IMR-90 (cell line): ENCODE measurements at regions not wholly inside any gene's neighbourhood (a gene's known extent, or its start where the extent isn't known, plus 50 kb on each side); places are given as distances from the start of the nearest gene placed in this dataset.

Source experiments
- ATAC-seq: fragments of 200-7000 bp; cut with Tn5 transposase; 2 replicates; pipeline ENCODE4 v1.9.1; 2020; ENCODE audit warnings: low read depth, mild to moderate bottlenecking, moderate library complexity
- BruUV-seq: library from RNA; stranded (reverse); fragments of 400-500 nt; replicated peaks from 2 replicates; lab custom pipeline; 2021; lab: Mats Ljungman, UMichigan
- CTCF ChIA-PET: fragments of 300-600 bp; formaldehyde crosslinking; extraction: SDS; loops from one replicate; lab custom pipeline; 2021; ENCODE audit warnings: antibody characterized with exemption; lab: Yijun Ruan, JAX
- POLR2A ChIA-PET: fragments of 300-600 bp; sonication (Branson Sonifier 250); formaldehyde crosslinking; loops from one replicate; lab custom pipeline; 2022; ENCODE audit warnings: antibody characterized with exemption; ENCODE audit not compliant: unreplicated experiment; lab: Charles Lee
- DNase-seq: peaks from one replicate; pipeline ENCODE4 v3.0.0; 2013
- H2AFZ ChIP-seq: replicated peaks from 2 replicates; pipeline ENCODE3; 2013; ENCODE audit warnings: low read length, mild to moderate bottlenecking; ENCODE audit not compliant: poor library complexity
- H2AK5ac ChIP-seq: 2 replicates; pipeline ENCODE4 v1.6.1; 2013; ENCODE audit warnings: low read depth, low read length, inconsistent platforms
- H2AK9ac ChIP-seq: replicated peaks from 2 replicates; pipeline ENCODE3; 2013; ENCODE audit warnings: mild to moderate bottlenecking, low read depth, low read length, moderate library complexity; ENCODE audit not compliant: poor library complexity
- H2BK120ac ChIP-seq: 2 replicates; pipeline ENCODE4 v1.6.1; 2013; ENCODE audit warnings: low read depth, low read length, inconsistent platforms
- H2BK15ac ChIP-seq: 3 replicates; pipeline ENCODE4 v1.6.1; 2013; ENCODE audit warnings: low read depth, low read length, inconsistent platforms
- H2BK20ac ChIP-seq: 2 replicates; pipeline ENCODE4 v1.6.1; 2013; ENCODE audit warnings: low read depth, mild to moderate bottlenecking, inconsistent platforms, low read length, moderate library complexity
- H2BK5ac ChIP-seq: 2 replicates; pipeline ENCODE4 v1.6.1; 2013; ENCODE audit warnings: mild to moderate bottlenecking, low read depth, low read length, inconsistent platforms; ENCODE audit not compliant: poor library complexity, severe bottlenecking
- H3K14ac ChIP-seq: replicated peaks from 2 replicates; pipeline ENCODE4 v1.6.1; 2013; ENCODE audit warnings: low read depth, low read length, inconsistent platforms
- H3K18ac ChIP-seq: 2 replicates; pipeline ENCODE4 v1.6.1; 2013; ENCODE audit warnings: low read depth, low read length, control low read depth
- H3K23ac ChIP-seq: 2 replicates; pipeline ENCODE4 v1.6.1; 2013; ENCODE audit warnings: low read depth, low read length, inconsistent platforms
- H3K27ac ChIP-seq: 2 replicates; pipeline ENCODE4 v1.5.1; 2013; ENCODE audit warnings: mild to moderate bottlenecking, control low read depth, low read length; ENCODE audit not compliant: insufficient read depth
- H3K27me3 ChIP-seq: 2 replicates; pipeline ENCODE4 v1.6.1; 2013; ENCODE audit warnings: low read length; ENCODE audit not compliant: control insufficient read depth, insufficient read depth
- H3K36me3 ChIP-seq: 2 replicates; pipeline ENCODE4 v1.6.1; 2013; ENCODE audit warnings: low read length, mixed read lengths; ENCODE audit not compliant: control insufficient read depth, insufficient read depth
- H3K4ac ChIP-seq: 2 replicates; pipeline ENCODE4 v1.6.1; 2013; ENCODE audit warnings: low read depth, low read length, inconsistent platforms
- H3K4me1 ChIP-seq: 2 replicates; pipeline ENCODE4 v1.6.1; 2013; ENCODE audit warnings: low read length, mixed read lengths; ENCODE audit not compliant: control insufficient read depth, insufficient read depth
- H3K4me2 ChIP-seq: 2 replicates; pipeline ENCODE4 v1.6.1; 2013; ENCODE audit warnings: low read depth, mild to moderate bottlenecking, control low read depth, low read length, moderate library complexity
- H3K4me3 ChIP-seq: 2 replicates; pipeline ENCODE4 v1.5.1; 2013; ENCODE audit warnings: low read depth, mild to moderate bottlenecking, control low read depth, low read length, moderate library complexity; ENCODE audit not compliant: insufficient read depth
- H3K56ac ChIP-seq: 2 replicates; pipeline ENCODE4 v1.6.1; 2013; ENCODE audit warnings: low read length, inconsistent platforms; ENCODE audit not compliant: insufficient read depth; ENCODE audit errors: extremely low read depth
- H3K79me1 ChIP-seq, 2 experiments: 2 replicates each; pipeline ENCODE4 v1.6.1; 2013; ENCODE audit warnings: low read length in 2 of 2, inconsistent platforms in 1 of 2, low read depth in 1 of 2
- H3K9ac ChIP-seq: 2 replicates; pipeline ENCODE4 v1.6.1; 2013; ENCODE audit warnings: low read depth, low read length, control low read depth
- H3K9me1 ChIP-seq: 2 replicates; pipeline ENCODE4 v1.6.1; 2013; ENCODE audit warnings: low read length, inconsistent platforms; ENCODE audit not compliant: insufficient read depth
- H3K9me3 ChIP-seq: 2 replicates; pipeline ENCODE4 v1.6.1; 2013; ENCODE audit warnings: low read length; ENCODE audit not compliant: control insufficient read depth, insufficient read depth
- H4K20me1 ChIP-seq: 2 replicates; pipeline ENCODE4 v1.6.1; 2013; ENCODE audit warnings: low read length, inconsistent platforms; ENCODE audit not compliant: insufficient read depth
- H4K5ac ChIP-seq: 2 replicates; pipeline ENCODE4 v1.6.1; 2013; ENCODE audit warnings: mild to moderate bottlenecking, low read depth, low read length, control low read depth
- H4K8ac ChIP-seq, 2 experiments: 2 replicates each; pipeline ENCODE4 v1.6.1; 2013; ENCODE audit warnings: low read depth in 2 of 2, low read length in 2 of 2, control low read depth in 1 of 2, inconsistent platforms in 1 of 2
- H4K91ac ChIP-seq: 2 replicates; pipeline ENCODE4 v1.6.1; 2013; ENCODE audit warnings: low read depth, low read length, inconsistent platforms; ENCODE audit not compliant: insufficient read depth
- BHLHE40 ChIP-seq: fragments of 150-350 bp; IDR thresholded peaks from 2 replicates; pipeline ENCODE4 v1.6.1; 2016; ENCODE audit warnings: mild to moderate bottlenecking, low read depth, low read length
- CEBPB ChIP-seq: IDR thresholded peaks from 2 replicates; pipeline ENCODE4 v1.6.1; 2012; ENCODE audit warnings: low read depth, low read length, improper control_type of control experiment
- CHD1 ChIP-seq: IDR thresholded peaks from 2 replicates; pipeline ENCODE4 v1.6.1; 2012; ENCODE audit warnings: low read depth, low read length, improper control_type of control experiment
- FOS ChIP-seq: fragments of 150-350 bp; IDR thresholded peaks from 2 replicates; pipeline ENCODE4 v1.6.1; 2016; ENCODE audit warnings: low read depth, low read length
- MXI1 ChIP-seq: IDR thresholded peaks from 2 replicates; pipeline ENCODE4 v1.6.1; 2012; ENCODE audit warnings: low read depth, mild to moderate bottlenecking, low read length, moderate library complexity, borderline replicate concordance
- NFE2L2 ChIP-seq: fragments of 150-350 bp; IDR thresholded peaks from 2 replicates; pipeline ENCODE4 v1.6.1; 2016; ENCODE audit warnings: low read depth, mild to moderate bottlenecking, low read length
- RAD21 ChIP-seq: IDR thresholded peaks from 2 replicates; pipeline ENCODE4 v1.6.1; 2012; ENCODE audit warnings: low read length, improper control_type of control experiment
- RCOR1 ChIP-seq: IDR thresholded peaks from 2 replicates; pipeline ENCODE4 v1.6.1; 2012; ENCODE audit warnings: mild to moderate bottlenecking, low read length, improper control_type of control experiment; ENCODE audit not compliant: insufficient replicate concordance
- SMC3 ChIP-seq: fragments of 150-350 bp; IDR thresholded peaks from 2 replicates; pipeline ENCODE4 v1.6.1; 2016; ENCODE audit warnings: low read depth, mild to moderate bottlenecking, antibody characterized with exemption, low read length, moderate library complexity
- WGBS, 2 experiments: methylation state at CpG; one replicate each; pipeline versions ENCODE4 v1.1.5 to v1.1.7; 2013; ENCODE audit warnings: missing lambda C conversion rate in 2 of 2; ENCODE audit not compliant: insufficient read length in 1 of 2; ENCODE audit errors: extremely low coverage in 2 of 2; 5-methylcytosine and 5-hydroxymethylcytosine counted together
- dilution Hi-C: fragments of 300-500 bp; cut with HindIII; formaldehyde crosslinking; loops from one replicate; pipeline ENCODE4 v1.14.3; 2018; ENCODE audit warnings: low sequenced_read_pairs; ENCODE audit not compliant: unreplicated experiment
- in situ Hi-C: fragments of 300-500 bp; cut with MboI; formaldehyde crosslinking; loops from 3 replicates; pipeline ENCODE4 v1.14.3; 2019; ENCODE audit warnings: low sequenced_read_pairs, inconsistent platforms, mixed read lengths
- intact Hi-C: fragments of 100-400 bp; cut with micrococcal nuclease; formaldehyde crosslinking; loops from 2 replicates; pipeline ENCODE4 v1.10.0; 2022
- TF ChIP-seq, protein P1 (sequence below): fragments of 150-350 bp; IDR thresholded peaks from 2 replicates; pipeline ENCODE4 v1.6.1; 2017; ENCODE audit warnings: mild to moderate bottlenecking, antibody characterized with exemption, low read length, low read depth
- TF ChIP-seq, protein P2 (sequence below): fragments of 150-350 bp; IDR thresholded peaks from 2 replicates; pipeline ENCODE4 v1.6.1; 2016; ENCODE audit warnings: low read depth, mild to moderate bottlenecking, low read length, moderate library complexity, borderline replicate concordance
- TF ChIP-seq, protein P3 (sequence below): conservative IDR thresholded peaks from 2 replicates; pipeline ENCODE4 v1.5.1; 2012; ENCODE audit warnings: mild to moderate bottlenecking, low read depth, low read length, improper control_type of control experiment

DNA sequence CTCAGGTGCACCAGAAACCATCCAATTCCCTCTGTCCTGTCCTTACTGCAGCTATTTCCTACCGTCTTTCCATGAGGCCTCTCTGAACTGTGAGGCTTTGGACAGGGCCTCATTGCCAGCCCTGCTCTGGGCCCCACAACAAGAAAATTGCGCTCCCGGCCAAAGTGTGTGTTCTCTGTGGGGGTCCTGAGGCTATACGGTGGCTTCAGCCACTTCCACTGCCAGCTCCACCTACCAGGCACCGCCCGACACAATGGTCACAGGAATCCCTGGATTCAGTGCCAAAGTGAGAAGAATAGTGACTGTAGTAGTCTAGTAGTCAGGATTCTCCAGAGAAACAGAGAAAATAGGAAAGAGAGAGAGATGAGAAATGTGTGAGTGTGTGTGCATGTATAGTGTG is 140.2 kb downstream of the IRS1 start:
- Histone ChIP-seq H4K8ac (peak overlapping the region; percentile 27 to 50; a peak in 2 of 4 replicates), H4K91ac (no peak overlapping the region; the same call in 1 of the 2 replicates), H4K5ac (peak overlapping the region; percentile 38; the same call in 1 of the 2 replicates), H3K27ac (no peak overlapping the region; the same call in 1 of the 2 replicates), H2AK5ac (peak overlapping the region; percentile 36), H3K9me1 (peaks cover 6% of the 10 kb centered on the region; the same call in 1 of the 2 replicates), H3K4me1 (peaks cover 12% of the 10 kb centered on the region), H3K79me1 (peaks cover 0 to 11% of the 10 kb centered on the region in 2 experiments; a peak in 2 of 4 replicates), H2BK5ac (peak overlapping the region; percentile 1), H3K4me2 (no peak overlapping the region), H3K9ac (no peak overlapping the region), H2AFZ (no peak overlapping the region), H3K14ac (peak overlapping the region; percentile 50), H2AK9ac (no peak overlapping the region), H2BK120ac (peak overlapping the region; percentile 51; the same call in 1 of the 2 replicates), H3K18ac (peak overlapping the region; percentile 11), H3K9me3 (no peaks in the 10 kb centered on the region), H3K27me3 (no peaks in the 10 kb centered on the region), H2BK15ac (peak overlapping the region; percentile 50; the same call in 1 of the 3 replicates), H4K20me1 (no peaks in the 10 kb centered on the region), H3K36me3 (no peaks in the 10 kb centered on the region), H2BK20ac (peak overlapping the region; percentile 40; the same call in 1 of the 2 replicates), H3K23ac (no peak overlapping the region), H3K4ac (peak overlapping the region; percentile 65), H3K4me3 (no peak overlapping the region), H3K56ac (no peak overlapping the region)
- in situ Hi-C loops: loop anchor here (10.0 kb wide), 1 partner anchor 135 kb away; the partner anchor contains the start of gene IRS1
- intact Hi-C loops: no loop called here
- ATAC-seq: no peak
- dilution Hi-C loops: no loop called here
- POLR2A ChIA-PET: no interaction called here
- no peak for DNase-seq
- WGBS, 2 experiments: no CpG with 5 or more reads among the region's 6 CpGs
- TF ChIP-seq CEBPB (no peak), SMC3 (no peak), MXI1 (no peak), BHLHE40 (no peak), NFE2L2 (no peak), CHD1 (no peak), RAD21 (no peak), RCOR1 (no peak), FOS (no peak)
- TF ChIP-seq, protein P1, sequence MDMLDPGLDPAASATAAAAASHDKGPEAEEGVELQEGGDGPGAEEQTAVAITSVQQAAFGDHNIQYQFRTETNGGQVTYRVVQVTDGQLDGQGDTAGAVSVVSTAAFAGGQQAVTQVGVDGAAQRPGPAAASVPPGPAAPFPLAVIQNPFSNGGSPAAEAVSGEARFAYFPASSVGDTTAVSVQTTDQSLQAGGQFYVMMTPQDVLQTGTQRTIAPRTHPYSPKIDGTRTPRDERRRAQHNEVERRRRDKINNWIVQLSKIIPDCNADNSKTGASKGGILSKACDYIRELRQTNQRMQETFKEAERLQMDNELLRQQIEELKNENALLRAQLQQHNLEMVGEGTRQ: no peak
- TF ChIP-seq, protein P2, sequence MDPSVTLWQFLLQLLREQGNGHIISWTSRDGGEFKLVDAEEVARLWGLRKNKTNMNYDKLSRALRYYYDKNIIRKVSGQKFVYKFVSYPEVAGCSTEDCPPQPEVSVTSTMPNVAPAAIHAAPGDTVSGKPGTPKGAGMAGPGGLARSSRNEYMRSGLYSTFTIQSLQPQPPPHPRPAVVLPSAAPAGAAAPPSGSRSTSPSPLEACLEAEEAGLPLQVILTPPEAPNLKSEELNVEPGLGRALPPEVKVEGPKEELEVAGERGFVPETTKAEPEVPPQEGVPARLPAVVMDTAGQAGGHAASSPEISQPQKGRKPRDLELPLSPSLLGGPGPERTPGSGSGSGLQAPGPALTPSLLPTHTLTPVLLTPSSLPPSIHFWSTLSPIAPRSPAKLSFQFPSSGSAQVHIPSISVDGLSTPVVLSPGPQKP: no peak
- TF ChIP-seq, protein P3, sequence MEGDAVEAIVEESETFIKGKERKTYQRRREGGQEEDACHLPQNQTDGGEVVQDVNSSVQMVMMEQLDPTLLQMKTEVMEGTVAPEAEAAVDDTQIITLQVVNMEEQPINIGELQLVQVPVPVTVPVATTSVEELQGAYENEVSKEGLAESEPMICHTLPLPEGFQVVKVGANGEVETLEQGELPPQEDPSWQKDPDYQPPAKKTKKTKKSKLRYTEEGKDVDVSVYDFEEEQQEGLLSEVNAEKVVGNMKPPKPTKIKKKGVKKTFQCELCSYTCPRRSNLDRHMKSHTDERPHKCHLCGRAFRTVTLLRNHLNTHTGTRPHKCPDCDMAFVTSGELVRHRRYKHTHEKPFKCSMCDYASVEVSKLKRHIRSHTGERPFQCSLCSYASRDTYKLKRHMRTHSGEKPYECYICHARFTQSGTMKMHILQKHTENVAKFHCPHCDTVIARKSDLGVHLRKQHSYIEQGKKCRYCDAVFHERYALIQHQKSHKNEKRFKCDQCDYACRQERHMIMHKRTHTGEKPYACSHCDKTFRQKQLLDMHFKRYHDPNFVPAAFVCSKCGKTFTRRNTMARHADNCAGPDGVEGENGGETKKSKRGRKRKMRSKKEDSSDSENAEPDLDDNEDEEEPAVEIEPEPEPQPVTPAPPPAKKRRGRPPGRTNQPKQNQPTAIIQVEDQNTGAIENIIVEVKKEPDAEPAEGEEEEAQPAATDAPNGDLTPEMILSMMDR: no peak
- BruUV-seq: no TSS peak
- CTCF ChIA-PET: no interaction called here
